ENCODE measurements at regions not wholly inside any gene's neighbourhood (a gene's known extent, or its start where the extent isn't known, plus 50 kb on each side); places are given as distances from the start of the nearest gene placed in this dataset.

GRCh38 chr1:189847613-189848012 is 630.1 kb downstream of the BRINP3 start:
- Histone ChIP-seq H3K36me3 (ENCODE audit: control insufficient read depth, insufficient read depth, low read length) (no peaks in the 10 kb centered on the region), H3K4me1 (ENCODE audit: control insufficient read depth, insufficient read depth, low read length) (no peaks in the 10 kb centered on the region), H3K9me3 (ENCODE audit: control insufficient read depth, low read length) (no peaks in the 10 kb centered on the region), H3K27me3 (ENCODE audit: control insufficient read depth, insufficient read depth, low read length, poor library complexity, severe bottlenecking) (no peaks in the 10 kb centered on the region), H3K4me3 (ENCODE audit: insufficient read depth, low read depth, low read length) (no peak overlapping the region), H3K27ac (ENCODE audit: insufficient read depth, low read depth, low read length, poor library complexity, severe bottlenecking) (no peak overlapping the region)
- 93 to 100% methylated on average over 1 of the region's 2 CpGs for WGBS, 2 experiments

GRCh38 chr1:189851806-189852367 is 625.8 kb downstream of the BRINP3 start:
- H3K4me3 ChIP-seq (ENCODE audit: insufficient read depth, low read depth, low read length): no peak overlapping the region
- H3K9me3 ChIP-seq (ENCODE audit: control insufficient read depth, low read length): no peaks in the 10 kb centered on the region
- H3K27ac ChIP-seq (ENCODE audit: insufficient read depth, low read depth, low read length, poor library complexity, severe bottlenecking): no peak overlapping the region
- H3K27me3 ChIP-seq (ENCODE audit: control insufficient read depth, insufficient read depth, low read length, poor library complexity, severe bottlenecking): no peaks in the 10 kb centered on the region
- WGBS, 2 experiments: 86 to 90% methylated on average over 3 of the region's 3 CpGs
- H3K4me1 ChIP-seq (ENCODE audit: control insufficient read depth, insufficient read depth, low read length): no peaks in the 10 kb centered on the region
- H3K36me3 ChIP-seq (ENCODE audit: control insufficient read depth, insufficient read depth, low read length): no peaks in the 10 kb centered on the region

- no peaks in the 10 kb centered on the region for H3K36me3 ChIP-seq (ENCODE audit: control insufficient read depth, insufficient read depth, low read length)
- H3K4me3 ChIP-seq (ENCODE audit: insufficient read depth, low read depth, low read length): no peak overlapping the region
- 94 to 95% methylated on average over 1 of the region's 1 CpG for WGBS, 2 experiments
- H3K9me3 ChIP-seq (ENCODE audit: control insufficient read depth, low read length): no peaks in the 10 kb centered on the region
- no peaks in the 10 kb centered on the region for H3K27me3 ChIP-seq (ENCODE audit: control insufficient read depth, insufficient read depth, low read length, poor library complexity, severe bottlenecking)
- H3K4me1 ChIP-seq (ENCODE audit: control insufficient read depth, insufficient read depth, low read length): no peaks in the 10 kb centered on the region
- H3K27ac ChIP-seq (ENCODE audit: insufficient read depth, low read depth, low read length, poor library complexity, severe bottlenecking): no peak overlapping the region
Measured at GRCh38 chr1:189859385-189859977, 618.2 kb downstream of the BRINP3 start.

GRCh38 chr1:189866606-189867005 is 611.1 kb downstream of the BRINP3 start:
- H3K27ac ChIP-seq (ENCODE audit: insufficient read depth, low read depth, low read length, poor library complexity, severe bottlenecking): no peak overlapping the region
- no peaks in the 10 kb centered on the region for H3K27me3 ChIP-seq (ENCODE audit: control insufficient read depth, insufficient read depth, low read length, poor library complexity, severe bottlenecking)
- no peak overlapping the region for H3K4me3 ChIP-seq (ENCODE audit: insufficient read depth, low read depth, low read length)
- no peaks in the 10 kb centered on the region for H3K9me3 ChIP-seq (ENCODE audit: control insufficient read depth, low read length)
- H3K4me1 ChIP-seq (ENCODE audit: control insufficient read depth, insufficient read depth, low read length): no peaks in the 10 kb centered on the region
- 89 to 92% methylated on average over 1 of the region's 1 CpG for WGBS, 2 experiments
- H3K36me3 ChIP-seq (ENCODE audit: control insufficient read depth, insufficient read depth, low read length): no peaks in the 10 kb centered on the region

GRCh38 chr1:189868021-189868420 is 609.6 kb downstream of the BRINP3 start:
- H3K27me3 ChIP-seq (ENCODE audit: control insufficient read depth, insufficient read depth, low read length, poor library complexity, severe bottlenecking): no peaks in the 10 kb centered on the region
- WGBS, 2 experiments: 88 to 92% methylated on average over 3 to 4 of the region's 4 CpGs
- H3K9me3 ChIP-seq (ENCODE audit: control insufficient read depth, low read length): no peaks in the 10 kb centered on the region
- no peak overlapping the region for H3K27ac ChIP-seq (ENCODE audit: insufficient read depth, low read depth, low read length, poor library complexity, severe bottlenecking)
- no peak overlapping the region for H3K4me3 ChIP-seq (ENCODE audit: insufficient read depth, low read depth, low read length)
- H3K4me1 ChIP-seq (ENCODE audit: control insufficient read depth, insufficient read depth, low read length): no peaks in the 10 kb centered on the region
- no peaks in the 10 kb centered on the region for H3K36me3 ChIP-seq (ENCODE audit: control insufficient read depth, insufficient read depth, low read length)

GRCh38 chr1:189874715-189875435 is 602.8 kb downstream of the BRINP3 start:
- Histone ChIP-seq H3K9me3 (ENCODE audit: control insufficient read depth, low read length) (no peaks in the 10 kb centered on the region), H3K36me3 (ENCODE audit: control insufficient read depth, insufficient read depth, low read length) (no peaks in the 10 kb centered on the region), H3K27me3 (ENCODE audit: control insufficient read depth, insufficient read depth, low read length, poor library complexity, severe bottlenecking) (no peaks in the 10 kb centered on the region), H3K4me3 (ENCODE audit: insufficient read depth, low read depth, low read length) (no peak overlapping the region), H3K4me1 (ENCODE audit: control insufficient read depth, insufficient read depth, low read length) (no peaks in the 10 kb centered on the region), H3K27ac (ENCODE audit: insufficient read depth, low read depth, low read length, poor library complexity, severe bottlenecking) (no peak overlapping the region)

GRCh38 chr1:189880135-189880534 is 597.5 kb downstream of the BRINP3 start:
- Histone ChIP-seq H3K36me3 (ENCODE audit: control insufficient read depth, insufficient read depth, low read length) (no peaks in the 10 kb centered on the region), H3K9me3 (ENCODE audit: control insufficient read depth, low read length) (no peaks in the 10 kb centered on the region), H3K27me3 (ENCODE audit: control insufficient read depth, insufficient read depth, low read length, poor library complexity, severe bottlenecking) (no peaks in the 10 kb centered on the region), H3K27ac (ENCODE audit: insufficient read depth, low read depth, low read length, poor library complexity, severe bottlenecking) (no peak overlapping the region), H3K4me1 (ENCODE audit: control insufficient read depth, insufficient read depth, low read length) (no peaks in the 10 kb centered on the region), H3K4me3 (ENCODE audit: insufficient read depth, low read depth, low read length) (no peak overlapping the region)
- 94% methylated on average over 3 of the region's 3 CpGs for WGBS, 2 experiments

GRCh38 chr1:189899686-189900425 is 577.8 kb downstream of the BRINP3 start:
- Histone ChIP-seq H3K27ac (ENCODE audit: insufficient read depth, low read depth, low read length, poor library complexity, severe bottlenecking) (peak overlapping the region; percentile 60), H3K9me3 (ENCODE audit: control insufficient read depth, low read length) (no peaks in the 10 kb centered on the region), H3K27me3 (ENCODE audit: control insufficient read depth, insufficient read depth, low read length, poor library complexity, severe bottlenecking) (no peaks in the 10 kb centered on the region), H3K4me1 (ENCODE audit: control insufficient read depth, insufficient read depth, low read length) (peaks cover 8% of the 10 kb centered on the region), H3K36me3 (ENCODE audit: control insufficient read depth, insufficient read depth, low read length) (no peaks in the 10 kb centered on the region), H3K4me3 (ENCODE audit: insufficient read depth, low read depth, low read length) (no peak overlapping the region)
- WGBS, 2 experiments: 5 to 28% methylated on average over 1 of the region's 1 CpG

GRCh38 chr1:189904509-189904908 is 573.2 kb downstream of the BRINP3 start:
- no peak overlapping the region for H3K27ac ChIP-seq (ENCODE audit: insufficient read depth, low read depth, low read length, poor library complexity, severe bottlenecking)
- 87 to 100% methylated on average over 2 of the region's 2 CpGs for whole genome bisulfite sequencing, 2 experiments
- no peak overlapping the region for H3K4me3 ChIP-seq (ENCODE audit: insufficient read depth, low read depth, low read length)
- no peaks in the 10 kb centered on the region for H3K9me3 ChIP-seq (ENCODE audit: control insufficient read depth, low read length)
- peaks cover 8% of the 10 kb centered on the region for H3K4me1 ChIP-seq (ENCODE audit: control insufficient read depth, insufficient read depth, low read length)
- H3K36me3 ChIP-seq (ENCODE audit: control insufficient read depth, insufficient read depth, low read length): no peaks in the 10 kb centered on the region
- no peaks in the 10 kb centered on the region for H3K27me3 ChIP-seq (ENCODE audit: control insufficient read depth, insufficient read depth, low read length, poor library complexity, severe bottlenecking)

GRCh38 chr1:189908113-189908512 is 569.6 kb downstream of the BRINP3 start:
- Histone ChIP-seq H3K27ac (ENCODE audit: insufficient read depth, low read depth, low read length, poor library complexity, severe bottlenecking) (no peak overlapping the region), H3K4me3 (ENCODE audit: insufficient read depth, low read depth, low read length) (no peak overlapping the region), H3K9me3 (ENCODE audit: control insufficient read depth, low read length) (no peaks in the 10 kb centered on the region), H3K36me3 (ENCODE audit: control insufficient read depth, insufficient read depth, low read length) (no peaks in the 10 kb centered on the region), H3K27me3 (ENCODE audit: control insufficient read depth, insufficient read depth, low read length, poor library complexity, severe bottlenecking) (no peaks in the 10 kb centered on the region), H3K4me1 (ENCODE audit: control insufficient read depth, insufficient read depth, low read length) (no peaks in the 10 kb centered on the region)
